HCT116 (cell line): ENCODE measurements at regions not wholly inside any gene's neighbourhood (a gene's known extent, or its start where the extent isn't known, plus 50 kb on each side); places are given as distances from the start of the nearest gene placed in this dataset.

Source experiments
- EGR1 ChIP-seq: IDR thresholded peaks from 2 replicates; pipeline ENCODE4 v1.6.1; 2012; ENCODE audit warnings: low read depth
- EZH2 ChIP-seq: fragments of 200-600 bp; sonication (generic); IDR thresholded peaks from 2 replicates; pipeline ENCODE4 v1.6.1; 2017; ENCODE audit warnings: antibody characterized with exemption, mixed run types
- EZH2phosphoT487 ChIP-seq: fragments of 200-600 bp; IDR thresholded peaks from 2 replicates; pipeline ENCODE4 v1.6.1; 2018; ENCODE audit warnings: antibody characterized with exemption, borderline replicate concordance
- FOSL1 ChIP-seq: IDR thresholded peaks from 2 replicates; pipeline ENCODE4 v1.6.1; 2012; ENCODE audit warnings: low read depth
- POLR2A ChIP-seq: IDR thresholded peaks from 2 replicates; pipeline ENCODE4 v1.7.0; 2011; ENCODE audit warnings: borderline replicate concordance; ENCODE audit not compliant: insufficient read depth, insufficient read length; ENCODE audit errors: extremely low read depth
- POLR2AphosphoS5 ChIP-seq: IDR thresholded peaks from 2 replicates; pipeline ENCODE4 v1.6.1; 2011; ENCODE audit warnings: mild to moderate bottlenecking, low read depth, low read length, moderate library complexity
- SIN3A ChIP-seq: IDR thresholded peaks from 2 replicates; pipeline ENCODE4 v1.6.1; 2012; ENCODE audit warnings: low read depth
- YY1 ChIP-seq: IDR thresholded peaks from 2 replicates; pipeline ENCODE4 v1.6.1; 2011; ENCODE audit warnings: low read length, low read depth, moderate library complexity, mild to moderate bottlenecking; ENCODE audit not compliant: insufficient replicate concordance; ENCODE audit errors: extremely low read depth
- TF ChIP-seq, protein P1 (sequence below), 3 experiments: fragments of 200-600 bp in 1 of 3; sonication (generic) in 1 of 3; IDR thresholded peaks in 2 of 3; conservative IDR thresholded peaks in 1 of 3; 2 replicates each; pipeline ENCODE4 v1.5.1; 2012 to 2017; ENCODE audit warnings: low read depth in 2 of 3, low read length in 2 of 3, antibody characterized with exemption in 1 of 3, borderline replicate concordance in 1 of 3, control low read depth in 1 of 3, mild to moderate bottlenecking in 1 of 3, mixed read lengths in 1 of 3, mixed run types in 1 of 3, moderate library complexity in 1 of 3; ENCODE audit not compliant: insufficient read depth in 1 of 3
- TF ChIP-seq, protein P2 (sequence below): IDR thresholded peaks from 2 replicates; pipeline ENCODE4 v1.6.1; 2012; ENCODE audit warnings: low read depth
- TF ChIP-seq, protein P3 (sequence below): IDR thresholded peaks from 2 replicates; pipeline ENCODE4 v1.6.1; 2011; ENCODE audit warnings: mild to moderate bottlenecking, low read length, moderate library complexity; ENCODE audit not compliant: insufficient replicate concordance; ENCODE audit errors: extremely low read depth

DNA sequence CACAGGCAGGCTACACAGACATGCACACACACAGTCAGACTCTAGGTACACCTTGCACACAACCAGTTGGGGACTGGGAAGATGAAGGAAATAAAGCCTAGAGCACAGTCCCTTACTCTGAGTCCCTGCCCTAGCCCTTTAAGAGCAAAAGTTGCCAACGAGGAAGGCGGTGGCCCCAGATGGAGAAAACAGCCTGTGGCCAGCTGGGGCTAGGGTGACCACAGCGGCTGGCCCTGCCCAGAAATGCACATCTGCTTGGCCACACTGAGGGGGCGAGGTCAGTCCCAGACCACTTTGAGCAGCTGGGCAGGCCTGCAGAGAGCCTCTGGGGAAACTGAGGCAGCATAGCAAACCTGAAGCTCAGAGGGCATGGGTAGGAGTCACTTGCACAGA is 52.3 kb downstream of the PTPRS start:
- TF ChIP-seq, protein P1, sequence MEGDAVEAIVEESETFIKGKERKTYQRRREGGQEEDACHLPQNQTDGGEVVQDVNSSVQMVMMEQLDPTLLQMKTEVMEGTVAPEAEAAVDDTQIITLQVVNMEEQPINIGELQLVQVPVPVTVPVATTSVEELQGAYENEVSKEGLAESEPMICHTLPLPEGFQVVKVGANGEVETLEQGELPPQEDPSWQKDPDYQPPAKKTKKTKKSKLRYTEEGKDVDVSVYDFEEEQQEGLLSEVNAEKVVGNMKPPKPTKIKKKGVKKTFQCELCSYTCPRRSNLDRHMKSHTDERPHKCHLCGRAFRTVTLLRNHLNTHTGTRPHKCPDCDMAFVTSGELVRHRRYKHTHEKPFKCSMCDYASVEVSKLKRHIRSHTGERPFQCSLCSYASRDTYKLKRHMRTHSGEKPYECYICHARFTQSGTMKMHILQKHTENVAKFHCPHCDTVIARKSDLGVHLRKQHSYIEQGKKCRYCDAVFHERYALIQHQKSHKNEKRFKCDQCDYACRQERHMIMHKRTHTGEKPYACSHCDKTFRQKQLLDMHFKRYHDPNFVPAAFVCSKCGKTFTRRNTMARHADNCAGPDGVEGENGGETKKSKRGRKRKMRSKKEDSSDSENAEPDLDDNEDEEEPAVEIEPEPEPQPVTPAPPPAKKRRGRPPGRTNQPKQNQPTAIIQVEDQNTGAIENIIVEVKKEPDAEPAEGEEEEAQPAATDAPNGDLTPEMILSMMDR (IDR thresholded peaks at IDR 0.05 in 2 of 3, conservative IDR thresholded peaks at IDR 0.05 in 1 of 3; ENCODE audit: borderline replicate concordance in 1 of 3, insufficient read depth in 1 of 3, low read depth in 2 of 3, low read length in 2 of 3): no peak
- TF ChIP-seq, protein P2, sequence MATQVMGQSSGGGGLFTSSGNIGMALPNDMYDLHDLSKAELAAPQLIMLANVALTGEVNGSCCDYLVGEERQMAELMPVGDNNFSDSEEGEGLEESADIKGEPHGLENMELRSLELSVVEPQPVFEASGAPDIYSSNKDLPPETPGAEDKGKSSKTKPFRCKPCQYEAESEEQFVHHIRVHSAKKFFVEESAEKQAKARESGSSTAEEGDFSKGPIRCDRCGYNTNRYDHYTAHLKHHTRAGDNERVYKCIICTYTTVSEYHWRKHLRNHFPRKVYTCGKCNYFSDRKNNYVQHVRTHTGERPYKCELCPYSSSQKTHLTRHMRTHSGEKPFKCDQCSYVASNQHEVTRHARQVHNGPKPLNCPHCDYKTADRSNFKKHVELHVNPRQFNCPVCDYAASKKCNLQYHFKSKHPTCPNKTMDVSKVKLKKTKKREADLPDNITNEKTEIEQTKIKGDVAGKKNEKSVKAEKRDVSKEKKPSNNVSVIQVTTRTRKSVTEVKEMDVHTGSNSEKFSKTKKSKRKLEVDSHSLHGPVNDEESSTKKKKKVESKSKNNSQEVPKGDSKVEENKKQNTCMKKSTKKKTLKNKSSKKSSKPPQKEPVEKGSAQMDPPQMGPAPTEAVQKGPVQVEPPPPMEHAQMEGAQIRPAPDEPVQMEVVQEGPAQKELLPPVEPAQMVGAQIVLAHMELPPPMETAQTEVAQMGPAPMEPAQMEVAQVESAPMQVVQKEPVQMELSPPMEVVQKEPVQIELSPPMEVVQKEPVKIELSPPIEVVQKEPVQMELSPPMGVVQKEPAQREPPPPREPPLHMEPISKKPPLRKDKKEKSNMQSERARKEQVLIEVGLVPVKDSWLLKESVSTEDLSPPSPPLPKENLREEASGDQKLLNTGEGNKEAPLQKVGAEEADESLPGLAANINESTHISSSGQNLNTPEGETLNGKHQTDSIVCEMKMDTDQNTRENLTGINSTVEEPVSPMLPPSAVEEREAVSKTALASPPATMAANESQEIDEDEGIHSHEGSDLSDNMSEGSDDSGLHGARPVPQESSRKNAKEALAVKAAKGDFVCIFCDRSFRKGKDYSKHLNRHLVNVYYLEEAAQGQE: no peak
- TF ChIP-seq FOSL1 (no peak), POLR2AphosphoS5 (no peak), POLR2A (no peak), EZH2phosphoT487 (no peak), YY1 (no peak), EZH2 (no peak), SIN3A (no peak), EGR1 (no peak)
- TF ChIP-seq, protein P3, sequence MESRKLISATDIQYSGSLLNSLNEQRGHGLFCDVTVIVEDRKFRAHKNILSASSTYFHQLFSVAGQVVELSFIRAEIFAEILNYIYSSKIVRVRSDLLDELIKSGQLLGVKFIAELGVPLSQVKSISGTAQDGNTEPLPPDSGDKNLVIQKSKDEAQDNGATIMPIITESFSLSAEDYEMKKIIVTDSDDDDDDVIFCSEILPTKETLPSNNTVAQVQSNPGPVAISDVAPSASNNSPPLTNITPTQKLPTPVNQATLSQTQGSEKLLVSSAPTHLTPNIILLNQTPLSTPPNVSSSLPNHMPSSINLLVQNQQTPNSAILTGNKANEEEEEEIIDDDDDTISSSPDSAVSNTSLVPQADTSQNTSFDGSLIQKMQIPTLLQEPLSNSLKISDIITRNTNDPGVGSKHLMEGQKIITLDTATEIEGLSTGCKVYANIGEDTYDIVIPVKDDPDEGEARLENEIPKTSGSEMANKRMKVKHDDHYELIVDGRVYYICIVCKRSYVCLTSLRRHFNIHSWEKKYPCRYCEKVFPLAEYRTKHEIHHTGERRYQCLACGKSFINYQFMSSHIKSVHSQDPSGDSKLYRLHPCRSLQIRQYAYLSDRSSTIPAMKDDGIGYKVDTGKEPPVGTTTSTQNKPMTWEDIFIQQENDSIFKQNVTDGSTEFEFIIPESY: no peak
